A673 (cell line): ENCODE measurements at regions not wholly inside any gene's neighbourhood (a gene's known extent, or its start where the extent isn't known, plus 50 kb on each side); places are given as distances from the start of the nearest gene placed in this dataset.

Experiments
- BruUV-seq: library from RNA; stranded (reverse); fragments of 400-500 nt; replicated peaks from 2 replicates; lab custom pipeline; 2021; lab: Mats Ljungman, UMichigan
- CTCF ChIA-PET: fragments of 300-600 bp; sonication (Branson Sonifier 250); formaldehyde crosslinking; loops from one replicate; lab custom pipeline; 2022; ENCODE audit warnings: antibody characterized with exemption; lab: Charles Lee
- POLR2A ChIA-PET: fragments of 300-600 bp; sonication (Branson Sonifier 250); formaldehyde crosslinking; loops from one replicate; lab custom pipeline; 2022; ENCODE audit warnings: antibody characterized with exemption; ENCODE audit not compliant: low non-redundant PET; lab: Charles Lee
- DNase-seq: peaks from one replicate; pipeline ENCODE4 v3.0.0-alpha.2; 2015; ENCODE audit warnings: low spot score
- H3K27ac ChIP-seq: fragments of 200-600 bp; sonication (generic); 2 replicates; pipeline ENCODE4 v1.5.1; 2016; ENCODE audit warnings: mixed run types, low read depth, mild to moderate bottlenecking, mixed read lengths, antibody characterized with exemption, low read length; ENCODE audit not compliant: poor library complexity, severe bottlenecking
- H3K27me3 ChIP-seq: fragments of 200-600 bp; sonication (generic); replicated peaks from 2 replicates; pipeline ENCODE4 v1.6.1; 2017; ENCODE audit warnings: mixed run types, low read depth, mild to moderate bottlenecking, mixed read lengths, antibody characterized with exemption, low read length; ENCODE audit not compliant: insufficient read depth, poor library complexity
- H3K36me3 ChIP-seq: fragments of 200-600 bp; sonication (generic); 2 replicates; pipeline ENCODE4 v1.6.1; 2016; ENCODE audit warnings: mixed run types, mild to moderate bottlenecking, mixed read lengths, antibody characterized with exemption, low read length; ENCODE audit not compliant: insufficient read depth, poor library complexity, severe bottlenecking
- H3K4me1 ChIP-seq: fragments of 200-600 bp; sonication (generic); 2 replicates; pipeline ENCODE4 v1.6.1; 2017; ENCODE audit warnings: mixed run types, mild to moderate bottlenecking, mixed read lengths, antibody characterized with exemption, low read length; ENCODE audit not compliant: insufficient read depth, poor library complexity, severe bottlenecking
- H3K4me3 ChIP-seq: fragments of 200-600 bp; sonication (generic); 2 replicates; pipeline ENCODE4 v1.5.1; 2016; ENCODE audit warnings: low read depth, mixed run types, mild to moderate bottlenecking, mixed read lengths, low read length; ENCODE audit not compliant: poor library complexity, severe bottlenecking
- H3K9me3 ChIP-seq: fragments of 200-600 bp; sonication (generic); 2 replicates; pipeline ENCODE4 v1.6.1; 2016; ENCODE audit warnings: mixed run types, low read depth, mild to moderate bottlenecking, mixed read lengths, antibody characterized with exemption, low read length; ENCODE audit not compliant: poor library complexity, severe bottlenecking
- EZH2 ChIP-seq: fragments of 200-600 bp; sonication (generic); IDR thresholded peaks from 2 replicates; pipeline ENCODE4 v1.6.1; 2017; ENCODE audit warnings: borderline replicate concordance, low read depth, mild to moderate bottlenecking, mixed read lengths, antibody characterized with exemption, low read length; ENCODE audit not compliant: poor library complexity, severe bottlenecking
- intact Hi-C: fragments of 100-400 bp; cut with micrococcal nuclease; formaldehyde crosslinking; loops from one replicate; pipeline ENCODE4 v1.10.0; 2022; ENCODE audit not compliant: unreplicated experiment
- TF ChIP-seq, protein P1 (sequence below): fragments of 300-800, 200-600 bp; sonication (generic); conservative IDR thresholded peaks from 2 replicates; pipeline ENCODE4 v1.5.1; 2017; ENCODE audit warnings: low read depth, mild to moderate bottlenecking, antibody characterized with exemption, low read length, moderate library complexity, mixed read lengths

DNA sequence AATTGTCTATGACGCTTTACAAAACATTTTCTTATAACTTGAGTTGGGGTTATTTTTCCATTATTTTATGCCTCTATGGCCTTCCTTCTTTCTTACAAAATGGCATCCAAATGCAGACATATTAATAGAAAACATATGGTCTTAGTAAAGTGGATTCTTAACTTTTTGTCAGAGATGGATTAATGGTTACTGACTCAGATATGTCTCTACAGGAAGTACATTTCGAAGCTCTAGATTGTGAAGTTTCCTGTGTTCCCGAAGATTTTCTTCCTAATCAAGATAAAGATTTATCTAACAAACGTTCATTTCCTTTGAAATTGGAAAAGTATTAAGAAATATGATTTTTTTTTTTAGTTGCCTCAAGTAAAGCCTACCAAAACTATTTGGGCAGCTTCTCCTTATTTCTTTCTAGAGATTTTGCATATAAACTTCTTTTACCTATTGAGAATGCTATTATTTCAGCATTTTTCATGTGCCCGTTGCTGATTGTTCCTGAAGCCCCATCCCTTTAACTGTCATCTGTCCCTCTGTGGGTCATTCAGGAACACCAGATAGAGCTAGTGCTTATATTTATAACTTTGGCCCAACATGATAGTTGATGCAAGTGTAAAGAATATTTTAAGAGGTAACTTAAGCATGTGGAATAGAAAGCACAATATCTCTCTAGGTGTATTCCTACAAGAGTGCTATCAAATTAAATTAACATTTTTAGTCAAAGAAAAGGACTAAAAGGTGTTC, 498.0 kb downstream of the CCDC85A start:
- Histone ChIP-seq H3K4me1 (peaks cover 13% of the 10 kb centered on the region), H3K4me3 (no peak overlapping the region), H3K36me3 (no peaks in the 10 kb centered on the region), H3K9me3 (no peaks in the 10 kb centered on the region), H3K27me3 (no peaks in the 10 kb centered on the region), H3K27ac (peak overlapping the region; percentile 20)
- DNase-seq = peak; percentile 75
- BruUV-seq = no TSS peak
- CTCF ChIA-PET = no interaction called here
- POLR2A ChIA-PET = no interaction called here
- TF ChIP-seq, protein P1, sequence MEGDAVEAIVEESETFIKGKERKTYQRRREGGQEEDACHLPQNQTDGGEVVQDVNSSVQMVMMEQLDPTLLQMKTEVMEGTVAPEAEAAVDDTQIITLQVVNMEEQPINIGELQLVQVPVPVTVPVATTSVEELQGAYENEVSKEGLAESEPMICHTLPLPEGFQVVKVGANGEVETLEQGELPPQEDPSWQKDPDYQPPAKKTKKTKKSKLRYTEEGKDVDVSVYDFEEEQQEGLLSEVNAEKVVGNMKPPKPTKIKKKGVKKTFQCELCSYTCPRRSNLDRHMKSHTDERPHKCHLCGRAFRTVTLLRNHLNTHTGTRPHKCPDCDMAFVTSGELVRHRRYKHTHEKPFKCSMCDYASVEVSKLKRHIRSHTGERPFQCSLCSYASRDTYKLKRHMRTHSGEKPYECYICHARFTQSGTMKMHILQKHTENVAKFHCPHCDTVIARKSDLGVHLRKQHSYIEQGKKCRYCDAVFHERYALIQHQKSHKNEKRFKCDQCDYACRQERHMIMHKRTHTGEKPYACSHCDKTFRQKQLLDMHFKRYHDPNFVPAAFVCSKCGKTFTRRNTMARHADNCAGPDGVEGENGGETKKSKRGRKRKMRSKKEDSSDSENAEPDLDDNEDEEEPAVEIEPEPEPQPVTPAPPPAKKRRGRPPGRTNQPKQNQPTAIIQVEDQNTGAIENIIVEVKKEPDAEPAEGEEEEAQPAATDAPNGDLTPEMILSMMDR = no peak
- TF ChIP-seq EZH2 = no peak
- intact Hi-C loops = no loop called here

DNA sequence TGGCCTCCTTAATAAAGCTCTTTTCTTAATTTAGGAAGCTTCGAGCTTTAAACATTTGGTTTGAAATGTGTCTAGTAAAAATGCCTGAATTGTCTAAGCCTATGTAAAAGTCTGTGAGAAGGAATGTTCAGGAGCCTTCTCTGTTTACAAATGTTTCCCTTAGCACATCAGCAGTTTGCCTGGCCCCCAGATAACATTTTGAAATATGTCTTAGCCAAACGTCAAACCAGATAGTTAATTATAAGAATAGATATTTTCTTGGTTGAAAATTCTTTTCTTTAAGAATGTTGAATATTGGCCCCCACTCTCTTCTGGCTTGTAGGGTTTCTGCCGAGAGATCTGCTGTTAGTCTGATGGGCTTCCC, 498.6 kb downstream of the CCDC85A start:
- no TSS peak for BruUV-seq
- ChIA-PET CTCF (no interaction called here), POLR2A (no interaction called here)
- Histone ChIP-seq H3K27me3 (no peaks in the 10 kb centered on the region), H3K36me3 (no peaks in the 10 kb centered on the region), H3K27ac (no peak overlapping the region), H3K4me1 (peaks cover 13% of the 10 kb centered on the region), H3K9me3 (no peaks in the 10 kb centered on the region), H3K4me3 (no peak overlapping the region)
- intact Hi-C loops = no loop called here
- TF ChIP-seq, protein P1 = no peak
- TF ChIP-seq EZH2 = no peak
- no peak for DNase-seq

DNA sequence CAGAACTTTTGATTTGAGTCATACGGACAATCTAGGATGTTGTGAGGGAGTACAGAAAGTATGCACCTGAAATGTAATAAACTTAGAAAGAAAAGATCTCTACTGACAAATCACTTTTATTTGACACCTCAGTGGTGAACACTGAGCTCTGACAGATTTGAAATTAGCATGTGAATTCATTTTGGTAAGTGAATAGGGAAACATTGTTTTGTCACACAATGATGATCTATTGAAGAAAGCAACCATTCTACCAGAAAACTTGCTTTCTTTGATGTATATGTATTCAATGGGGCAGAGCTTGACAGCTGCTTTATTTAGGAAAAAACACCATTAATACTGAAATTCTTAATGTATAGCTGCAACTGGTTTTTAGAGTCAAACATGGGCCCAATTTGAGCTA, 500.5 kb downstream of the CCDC85A start:
- H3K27me3 ChIP-seq = no peaks in the 10 kb centered on the region
- H3K27ac ChIP-seq = no peak overlapping the region
- H3K4me3 ChIP-seq = no peak overlapping the region
- H3K4me1 ChIP-seq = peaks cover 13% of the 10 kb centered on the region
- no peak for DNase-seq
- ChIA-PET POLR2A (no interaction called here), CTCF (no interaction called here)
- no TSS peak for BruUV-seq
- no peaks in the 10 kb centered on the region for H3K9me3 ChIP-seq
- H3K36me3 ChIP-seq = no peaks in the 10 kb centered on the region
- intact Hi-C loops = no loop called here
- no peak for TF ChIP-seq EZH2
- TF ChIP-seq, protein P1 = no peak
